KG1 (cell line): ENCODE measurements at regions not wholly inside any gene's neighbourhood (a gene's known extent, or its start where the extent isn't known, plus 50 kb on each side); places are given as distances from the start of the nearest gene placed in this dataset.
"Not testable (repeated sequence)": the region's sequence is repeated elsewhere in the genome, so short reads cannot be mapped to it uniquely, and the experiment has no call there.

Experiments
- DNase-seq: peaks from one replicate; lab custom pipeline; 2025; lab: John Stamatoyannopoulos, UW

DNA sequence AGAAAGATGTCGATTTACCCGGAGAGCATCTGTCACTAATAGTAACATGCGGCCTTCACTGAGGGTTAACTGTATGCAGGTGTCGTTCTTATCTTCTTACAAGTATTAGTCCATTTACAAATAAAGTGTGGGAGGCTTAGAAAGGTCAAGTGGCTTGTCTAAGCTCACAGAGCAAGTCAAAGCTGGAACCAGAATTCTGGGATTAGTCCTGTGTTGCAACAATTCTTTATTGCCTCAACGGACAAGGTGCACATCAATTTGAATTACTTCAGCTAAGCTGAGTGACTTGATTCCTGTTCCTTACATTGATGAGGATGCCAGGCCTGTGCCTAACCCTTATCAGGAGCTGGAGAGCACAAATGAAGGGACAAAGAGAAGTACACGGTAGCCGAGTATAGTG lies 1193.6 kb downstream of the UQCRFS1 start:
- DNase-seq = no peak

DNA sequence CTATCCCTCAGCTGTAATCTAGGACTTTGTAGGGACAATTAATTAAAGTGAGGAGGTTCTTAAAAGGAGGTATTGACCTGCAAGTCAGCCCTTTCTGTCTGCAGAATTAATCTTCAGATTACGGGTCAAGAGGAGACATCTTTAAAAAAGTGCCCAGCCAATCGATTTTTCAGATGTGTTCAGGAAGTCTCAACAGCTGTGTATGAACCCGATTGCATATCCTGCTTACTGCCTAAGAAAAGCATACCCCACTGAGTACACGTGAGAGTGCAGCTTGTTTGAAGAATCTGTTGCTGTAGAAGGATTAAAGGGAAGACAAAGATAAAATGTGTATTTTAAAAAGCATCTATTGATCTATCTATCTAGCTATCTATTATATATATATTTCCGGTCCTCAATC lies 1194.5 kb downstream of the UQCRFS1 start:
- DNase-seq = no peak

GRCh38 chr19:28014615-28015405 lies 1198.1 kb downstream of the UQCRFS1 start:
- DNase-seq = no peak

DNA sequence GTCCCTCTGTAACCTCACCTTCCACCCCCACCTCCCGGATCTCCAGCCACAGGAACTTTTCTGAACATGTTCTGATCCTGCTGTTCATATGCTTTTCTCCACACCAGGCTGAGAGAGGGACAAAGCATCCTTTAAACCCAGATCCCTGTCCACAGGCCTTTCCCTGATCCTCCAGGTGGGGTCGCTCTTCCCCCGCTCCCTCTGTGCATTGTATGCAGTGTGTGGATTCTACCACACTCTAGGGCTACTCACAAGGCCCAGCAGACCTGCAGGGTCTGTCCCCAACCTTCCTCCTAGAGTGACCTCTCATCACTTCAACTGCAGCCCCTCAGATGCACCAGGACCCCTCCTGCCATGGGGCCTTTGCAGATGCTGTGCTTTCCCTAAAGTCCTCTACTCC lies 1200.6 kb downstream of the UQCRFS1 start:
- no peak for DNase-seq

- no peak for DNase-seq
Observed at GRCh38 chr19:28010656-28011055, 1202.3 kb downstream of the UQCRFS1 start.

- DNase-seq = no peak
Observed at GRCh38 chr19:28009696-28010095, 1203.3 kb downstream of the UQCRFS1 start.

- no peak for DNase-seq
Observed at GRCh38 chr19:28008695-28009094, 1204.3 kb downstream of the UQCRFS1 start.

GRCh38 chr19:28003543-28003942 lies 1209.4 kb downstream of the UQCRFS1 start:
- no peak for DNase-seq

GRCh38 chr19:27997069-27997468 lies 1215.9 kb downstream of the UQCRFS1 start:
- DNase-seq = no peak

- DNase-seq = no peak
Observed at GRCh38 chr19:27993619-27994570, 1219.1 kb downstream of the UQCRFS1 start.

DNA sequence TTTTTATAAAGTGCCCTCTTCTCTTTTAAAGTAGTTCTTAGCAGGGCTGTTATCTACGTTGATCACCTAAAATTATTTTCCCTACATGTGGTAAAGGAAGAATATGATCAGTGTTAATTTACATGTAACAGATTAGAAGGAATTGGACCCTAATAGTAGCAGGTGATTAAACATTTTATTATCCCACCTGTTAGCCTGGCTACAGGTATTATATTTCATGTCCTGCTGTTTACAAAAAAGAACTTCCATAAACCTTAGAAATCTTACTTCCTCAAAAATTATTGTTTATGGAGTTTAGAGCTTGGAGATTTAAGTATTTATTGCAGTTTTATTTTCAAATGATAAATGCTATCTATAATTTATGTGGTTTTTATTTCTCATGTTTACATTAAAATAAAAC lies 1226.7 kb downstream of the UQCRFS1 start:
- no peak for DNase-seq

DNA sequence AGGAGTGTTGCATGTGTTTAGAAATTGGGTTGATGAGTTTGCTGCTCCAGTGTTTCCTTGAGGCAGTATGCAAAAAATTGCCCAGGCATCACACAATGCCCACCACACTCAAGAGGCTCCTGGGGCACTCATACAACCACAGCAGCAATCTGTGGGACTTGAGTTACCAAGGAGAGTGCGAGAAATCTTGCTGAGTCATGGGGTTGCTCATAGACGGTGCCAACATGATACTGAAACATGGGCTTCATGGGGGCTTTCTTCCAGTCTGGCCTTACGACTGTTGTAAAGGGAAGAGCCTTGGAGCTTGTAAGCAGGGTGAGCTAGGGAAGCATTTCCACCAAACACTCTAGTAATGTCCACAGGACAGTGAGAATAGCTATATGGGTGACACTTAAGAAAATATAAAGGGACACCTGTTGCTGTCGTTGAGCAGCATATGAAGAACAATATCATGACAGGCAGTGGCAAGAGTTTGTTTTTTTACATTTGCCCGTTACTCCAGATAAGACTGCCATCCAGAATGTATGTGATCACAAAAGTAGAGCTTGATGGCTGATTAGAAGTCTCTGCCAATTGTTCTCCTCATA lies 1237.4 kb downstream of the UQCRFS1 start:
- DNase-seq = no peak

GRCh38 chr19:27974082-27974513 lies 1238.9 kb downstream of the UQCRFS1 start:
- DNase-seq = no peak

GRCh38 chr19:27972291-27973040 lies 1240.5 kb downstream of the UQCRFS1 start:
- DNase-seq = no peak

DNA sequence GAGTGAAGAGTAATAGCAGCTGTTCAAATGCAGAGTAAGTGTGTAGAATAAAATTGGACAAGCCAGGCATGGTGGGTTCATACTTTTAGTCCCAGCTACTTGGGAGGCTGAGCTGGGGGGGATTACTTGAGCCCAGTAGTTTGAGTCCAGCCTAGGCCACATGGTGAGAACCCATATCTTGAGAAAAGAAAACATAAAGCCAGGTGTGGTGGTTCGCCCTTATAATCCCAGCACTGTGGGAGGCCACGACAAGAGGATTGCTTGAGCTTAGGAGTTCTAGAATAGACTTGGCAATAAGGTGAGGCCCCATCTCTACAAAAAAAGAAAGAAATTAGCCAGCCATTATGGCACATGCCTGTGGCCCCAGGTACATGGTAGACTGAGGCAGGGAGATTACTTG lies 1241.1 kb downstream of the UQCRFS1 start:
- DNase-seq = no peak

DNA sequence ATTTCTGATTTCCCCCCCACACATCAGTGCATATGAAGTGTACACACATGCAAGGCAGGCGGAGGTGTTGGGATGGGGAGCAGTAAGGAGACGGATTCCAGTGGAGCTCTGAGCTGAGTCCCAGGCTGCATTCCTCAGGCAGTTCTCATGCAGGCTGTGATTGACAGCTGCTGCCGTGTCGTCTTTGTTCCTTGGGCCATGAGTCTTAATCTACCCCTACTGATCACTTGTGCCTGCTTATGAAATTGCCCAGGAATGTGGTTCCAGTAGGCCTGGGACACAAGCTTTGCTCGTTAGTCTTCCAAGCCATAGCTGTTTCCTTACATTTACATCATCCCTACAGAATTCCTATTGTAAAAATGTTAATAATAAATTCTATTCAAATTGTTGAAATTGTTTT lies 1241.9 kb downstream of the UQCRFS1 start:
- DNase-seq = no peak

DNA sequence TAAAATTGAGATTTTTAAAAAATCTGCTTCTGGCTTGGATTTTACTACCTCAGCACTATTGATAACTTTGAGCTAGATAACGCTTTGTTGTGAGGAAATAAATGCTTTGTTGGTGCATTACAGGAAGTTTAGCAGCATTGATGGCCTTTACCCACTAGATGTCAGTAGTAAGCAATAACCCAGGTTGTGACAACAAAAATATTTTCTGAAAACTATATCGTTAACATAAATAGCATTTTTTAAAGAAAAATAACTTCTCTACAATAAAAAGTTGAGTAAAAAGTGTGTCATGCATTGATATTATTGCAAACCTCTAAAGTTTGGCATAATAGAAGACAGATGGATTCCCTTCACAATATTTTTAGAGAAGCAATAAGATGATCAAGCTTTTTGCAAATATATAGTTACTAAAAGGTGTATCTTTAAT lies 1246.5 kb downstream of the UQCRFS1 start:
- no peak for DNase-seq

DNA sequence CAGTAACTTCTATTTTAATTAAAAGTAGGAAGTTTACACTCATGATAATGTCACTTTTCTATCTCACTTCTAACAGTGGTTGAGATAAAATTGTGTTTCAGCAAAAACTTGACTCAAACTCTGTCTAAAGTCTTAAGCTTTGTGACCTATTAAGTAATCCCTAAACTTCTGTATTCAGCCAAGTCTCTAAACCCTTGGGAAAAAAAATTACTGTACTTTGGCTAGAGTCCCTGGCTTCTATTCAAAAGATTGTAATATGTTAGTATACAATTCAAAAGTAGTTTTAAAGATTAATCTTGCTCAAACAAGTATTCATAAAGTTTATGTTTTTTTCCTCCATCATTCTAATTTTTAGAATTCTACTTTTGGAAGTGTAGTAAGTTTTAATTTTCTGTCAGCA lies 1248.8 kb downstream of the UQCRFS1 start:
- DNase-seq = no peak

DNA sequence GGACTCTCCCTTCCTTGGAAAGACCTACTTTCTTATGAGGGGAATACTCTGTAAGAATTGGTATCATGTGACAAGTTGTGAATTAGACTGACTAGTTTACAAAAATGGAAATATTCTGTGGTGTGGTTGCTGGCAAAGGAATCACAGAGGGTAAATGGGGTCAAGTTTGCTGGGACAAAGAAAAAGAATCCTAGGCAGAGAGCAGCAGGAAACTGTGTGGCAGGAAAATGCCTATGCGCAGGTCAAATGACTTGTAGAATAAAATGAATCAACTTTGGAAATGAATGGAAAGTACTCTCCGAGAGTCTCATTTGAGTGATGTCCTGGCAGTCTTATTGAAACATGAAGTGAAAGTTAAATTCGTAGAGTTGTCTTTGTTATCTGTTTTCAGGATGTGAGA lies 1250.7 kb downstream of the UQCRFS1 start:
- no peak for DNase-seq

GRCh38 chr19:27955485-27956480 lies 1257.2 kb downstream of the UQCRFS1 start:
- DNase-seq = no peak

DNA sequence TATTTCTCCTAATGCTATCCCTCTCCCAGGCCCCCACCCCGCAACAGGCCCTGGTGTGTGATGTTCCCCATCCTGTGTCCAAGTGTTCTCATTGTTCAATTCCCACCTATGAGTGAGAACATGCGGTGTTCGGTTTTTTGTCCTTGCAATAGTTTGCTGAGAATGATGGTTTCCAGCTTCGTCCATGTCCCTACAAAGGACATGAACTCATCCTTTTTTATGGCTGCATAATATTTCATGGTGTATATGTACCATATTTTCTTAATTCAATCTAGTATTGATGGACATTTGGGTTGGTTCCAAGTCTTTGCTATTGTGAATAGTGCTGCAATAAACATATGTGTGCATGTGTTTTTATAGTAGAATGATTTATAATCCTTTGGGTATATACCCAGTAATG lies 1270.3 kb downstream of the UQCRFS1 start:
- DNase-seq = not testable (repeated sequence)
